Ishikawa (cell line): ENCODE measurements at regions not wholly inside any gene's neighbourhood (a gene's known extent, or its start where the extent isn't known, plus 50 kb on each side); places are given as distances from the start of the nearest gene placed in this dataset.

Experiments used
- MAX ChIP-seq: IDR thresholded peaks from 2 replicates; pipeline ENCODE4 v1.6.1; 2012
- NFIC ChIP-seq: IDR thresholded peaks from 2 replicates; pipeline ENCODE4 v1.6.1; 2012
- REST ChIP-seq: IDR thresholded peaks from 2 replicates; pipeline ENCODE4 v1.6.1; 2012; ENCODE audit warnings: low read depth, mild to moderate bottlenecking
- TAF1 ChIP-seq: IDR thresholded peaks from 2 replicates; pipeline ENCODE4 v1.6.1; 2012; ENCODE audit warnings: low read depth, mild to moderate bottlenecking
- TCF12 ChIP-seq: IDR thresholded peaks from 2 replicates; pipeline ENCODE4 v1.6.1; 2012; ENCODE audit warnings: low read depth
- YY1 ChIP-seq: IDR thresholded peaks from 2 replicates; pipeline ENCODE4 v1.6.1; 2012; ENCODE audit warnings: low read depth
- ZBTB7A ChIP-seq: IDR thresholded peaks from 2 replicates; pipeline ENCODE4 v1.6.1; 2012; ENCODE audit warnings: low read depth

- TF ChIP-seq YY1 = no peak
- TF ChIP-seq TAF1 = no peak
- TF ChIP-seq MAX = no peak
- no peak for TF ChIP-seq REST
- no peak for TF ChIP-seq NFIC
- no peak for TF ChIP-seq TCF12
- TF ChIP-seq ZBTB7A = no peak
These were observed 287.8 kb downstream of the ZNF674 start for GRCh38 chrX:46257451-46257879.
